H1 (cell line): ENCODE measurements at regions not wholly inside any gene's neighbourhood (a gene's known extent, or its start where the extent isn't known, plus 50 kb on each side); places are given as distances from the start of the nearest gene placed in this dataset.

Experiments
- CTCF ChIA-PET: fragments of 300-600 bp; sonication (Branson Sonifier 250); formaldehyde crosslinking; loops from one replicate; lab custom pipeline; 2021; ENCODE audit not compliant: partially characterized antibody; lab: Charles Lee
- POLR2A ChIA-PET: fragments of 300-600 bp; sonication (Branson Sonifier 250); formaldehyde crosslinking; loops from one replicate; lab custom pipeline; 2021; ENCODE audit warnings: inconsistent platforms; ENCODE audit not compliant: partially characterized antibody; lab: Charles Lee
- DNase-seq, 2 experiments: peaks; one replicate each; pipeline versions ENCODE4 v3.0.0 to v3.0.0-alpha.2; 2010 to 2022; ENCODE audit warnings: low spot score in 2 of 2, low read depth in 1 of 2, mixed read lengths in 1 of 2
- FAIRE-seq: peaks from 2 replicates; lab custom pipeline; 2011; peaks lifted over from hg19 to GRCh38; lab: Jason Lieb, UNC
- H2AFZ ChIP-seq: 2 replicates; pipeline ENCODE4 v1.8.1; 2012; ENCODE audit warnings: low read length, inconsistent platforms
- H2AK5ac ChIP-seq: 2 replicates; pipeline ENCODE4 v1.6.1; 2013; ENCODE audit warnings: low read depth, low read length
- H2BK120ac ChIP-seq: replicated peaks from 2 replicates; pipeline ENCODE3; 2013; ENCODE audit warnings: low read depth, low read length, inconsistent platforms
- H2BK12ac ChIP-seq: 2 replicates; pipeline ENCODE4 v1.6.1; 2013; ENCODE audit warnings: low read depth, low read length
- H2BK15ac ChIP-seq: 2 replicates; pipeline ENCODE4 v1.6.1; 2013; ENCODE audit warnings: low read length
- H2BK20ac ChIP-seq: 2 replicates; pipeline ENCODE4 v1.6.1; 2013; ENCODE audit warnings: low read length
- H2BK5ac ChIP-seq: 2 replicates; pipeline ENCODE4 v1.6.1; 2013; ENCODE audit warnings: low read depth, low read length
- H3K14ac ChIP-seq: 2 replicates; pipeline ENCODE4 v1.6.1; 2013; ENCODE audit warnings: inconsistent platforms; ENCODE audit not compliant: insufficient read length
- H3K18ac ChIP-seq: 2 replicates; pipeline ENCODE4 v1.6.1; 2013; ENCODE audit warnings: low read length; ENCODE audit errors: extremely low read depth
- H3K23ac ChIP-seq: 2 replicates; pipeline ENCODE4 v1.6.1; 2013; ENCODE audit warnings: inconsistent platforms; ENCODE audit not compliant: insufficient read length
- H3K23me2 ChIP-seq: 2 replicates; pipeline ENCODE4 v1.6.1; 2013; ENCODE audit warnings: low read depth, low read length
- H3K27ac ChIP-seq: 2 replicates; pipeline ENCODE4 v1.6.1; 2011; ENCODE audit warnings: low read depth, low read length, inconsistent platforms
- H3K27me3 ChIP-seq, 4 experiments: replicated peaks in 1 of 4; 1 replicate in 1 of 4; 2 replicates in 3 of 4; pipeline versions ENCODE4 v1.6.1 to v1.8.1; 2011 to 2013; ENCODE audit warnings: low read length in 3 of 4, mild to moderate bottlenecking in 3 of 4, inconsistent platforms in 2 of 4, mixed read lengths in 2 of 4, moderate library complexity in 1 of 4; ENCODE audit not compliant: control insufficient read depth in 3 of 4, insufficient read depth in 3 of 4; ENCODE audit errors: extremely low read depth in 1 of 4
- H3K36me3 ChIP-seq, 4 experiments: 2 replicates each; pipeline versions ENCODE4 v1.6.1 to v1.8.1; 2011 to 2013; ENCODE audit warnings: mild to moderate bottlenecking in 4 of 4, low read length in 3 of 4, moderate library complexity in 2 of 4, control low read depth in 1 of 4, inconsistent platforms in 1 of 4; ENCODE audit not compliant: insufficient read depth in 4 of 4, control insufficient read depth in 2 of 4
- H3K4ac ChIP-seq: replicated peaks from 2 replicates; pipeline ENCODE3; 2013; ENCODE audit warnings: low read length, low read depth, mixed read lengths, inconsistent platforms; ENCODE audit not compliant: insufficient read length
- H3K4me1 ChIP-seq, 4 experiments: replicated peaks in 1 of 4; 1 replicate in 1 of 4; 2 replicates in 3 of 4; pipeline versions ENCODE4 v1.6.1 to v1.8.1; 2011 to 2013; ENCODE audit warnings: low read length in 3 of 4, inconsistent platforms in 2 of 4, mixed read lengths in 1 of 4; ENCODE audit not compliant: insufficient read depth in 4 of 4, control insufficient read depth in 3 of 4
- H3K4me2 ChIP-seq, 2 experiments: 2 replicates each; pipeline versions ENCODE4 v1.6.1 to v1.8.1; 2011 to 2013; ENCODE audit warnings: low read depth in 2 of 2, low read length in 2 of 2, control low read depth in 1 of 2, inconsistent platforms in 1 of 2, mild to moderate bottlenecking in 1 of 2; ENCODE audit not compliant: insufficient read depth in 1 of 2
- H3K4me3 ChIP-seq, 4 experiments: fragments of 200-600, 300-600 bp in 1 of 4; sonication (generic), shearing (Covaris generic), sonication (Bioruptor Twin) in 1 of 4; 2 replicates each; pipeline versions ENCODE4 v1.5.1 to v1.8.1; 2011 to 2016; ENCODE audit warnings: low read length in 4 of 4, low read depth in 3 of 4, control low read depth in 2 of 4, inconsistent platforms in 2 of 4, mild to moderate bottlenecking in 2 of 4, mixed read lengths in 1 of 4, moderate library complexity in 1 of 4; ENCODE audit not compliant: insufficient read depth in 2 of 4; ENCODE audit errors: extremely low read depth in 1 of 4
- H3K56ac ChIP-seq: replicated peaks from 2 replicates; pipeline ENCODE3; 2013; ENCODE audit warnings: low read depth, mild to moderate bottlenecking, mixed read lengths, low read length, inconsistent platforms; ENCODE audit not compliant: insufficient read length
- H3K79me1 ChIP-seq: 2 replicates; pipeline ENCODE4 v1.6.1; 2013; ENCODE audit warnings: low read depth, low read length, control low read depth
- H3K79me2 ChIP-seq, 2 experiments: 2 replicates each; pipeline versions ENCODE4 v1.6.1 to v1.8.1; 2012 to 2013; ENCODE audit warnings: low read length in 2 of 2, mild to moderate bottlenecking in 2 of 2, inconsistent platforms in 1 of 2; ENCODE audit not compliant: insufficient read depth in 2 of 2, control insufficient read depth in 1 of 2
- H3K9ac ChIP-seq, 4 experiments: replicated peaks in 1 of 4; 1 replicate in 1 of 4; 2 replicates in 3 of 4; pipeline versions ENCODE4 v1.6.1 to v1.8.1; 2011 to 2013; ENCODE audit warnings: low read depth in 3 of 4, low read length in 3 of 4, control low read depth in 2 of 4, mild to moderate bottlenecking in 2 of 4, moderate library complexity in 2 of 4, inconsistent platforms in 1 of 4; ENCODE audit errors: extremely low read depth in 1 of 4
- H3K9me3 ChIP-seq, 2 experiments: 2 replicates each; pipeline versions ENCODE4 v1.6.1 to v1.8.1; 2012 to 2013; ENCODE audit warnings: mild to moderate bottlenecking in 2 of 2, moderate library complexity in 2 of 2, control low read depth in 1 of 2, inconsistent platforms in 1 of 2, low read depth in 1 of 2, low read length in 1 of 2, mixed read lengths in 1 of 2; ENCODE audit not compliant: insufficient read depth in 2 of 2
- H4K20me1 ChIP-seq, 2 experiments: replicated peaks in 1 of 2; 2 replicates each; pipeline versions ENCODE3 to v1.8.1; 2011 to 2013; ENCODE audit warnings: inconsistent platforms in 2 of 2, low read length in 2 of 2, mild to moderate bottlenecking in 1 of 2; ENCODE audit not compliant: insufficient read depth in 2 of 2, control insufficient read depth in 1 of 2
- H4K5ac ChIP-seq: 2 replicates; pipeline ENCODE4 v1.6.1; 2013; ENCODE audit warnings: low read length, low read depth, mixed read lengths, inconsistent platforms; ENCODE audit not compliant: insufficient read length
- H4K8ac ChIP-seq: 2 replicates; pipeline ENCODE4 v1.8.0; 2013; ENCODE audit warnings: mild to moderate bottlenecking, moderate library complexity, low read length, inconsistent platforms; ENCODE audit not compliant: insufficient read depth; ENCODE audit errors: extremely low read depth
- H4K91ac ChIP-seq: replicated peaks from 2 replicates; pipeline ENCODE3; 2013; ENCODE audit warnings: low read length, mixed read lengths, inconsistent platforms; ENCODE audit not compliant: insufficient read length
- ATF3 ChIP-seq: IDR thresholded peaks from 2 replicates; pipeline ENCODE4 v1.6.1; 2011; ENCODE audit warnings: low read depth, mild to moderate bottlenecking, low read length; ENCODE audit not compliant: insufficient read depth
- CBX5 ChIP-seq: fragments of 300-800, 300-1000 bp; sonication (generic); IDR thresholded peaks from 2 replicates; pipeline ENCODE4 v1.7.1; 2016; ENCODE audit warnings: antibody characterized with exemption, low read length, low read depth
- EP300 ChIP-seq, 2 experiments: IDR thresholded peaks; 1 replicate in 1 of 2; 2 replicates in 1 of 2; pipeline ENCODE4 v1.6.1; 2011 to 2012; ENCODE audit warnings: low read depth in 2 of 2, low read length in 2 of 2, mild to moderate bottlenecking in 2 of 2, borderline replicate concordance in 1 of 2, inconsistent platforms in 1 of 2, moderate library complexity in 1 of 2
- GTF2F1 ChIP-seq: IDR thresholded peaks from 2 replicates; pipeline ENCODE4 v1.6.1; 2012; ENCODE audit warnings: low read depth, low read length, improper control_type of control experiment, borderline replicate concordance
- KDM1A ChIP-seq: fragments of 200-600, 300-600 bp; sonication (generic); IDR thresholded peaks from 2 replicates; pipeline ENCODE4 v1.7.1; 2016; ENCODE audit warnings: mild to moderate bottlenecking, low read length, borderline replicate concordance
- KDM4A ChIP-seq: IDR thresholded peaks from one replicate; pipeline ENCODE4 v1.7.1; 2012; ENCODE audit warnings: low read depth, mild to moderate bottlenecking, moderate library complexity, low read length, inconsistent platforms; ENCODE audit not compliant: severe bottlenecking
- PHF8 ChIP-seq: fragments of 200-600 bp; sonication (generic); conservative IDR thresholded peaks from 2 replicates; pipeline ENCODE4 v1.7.1; 2012; ENCODE audit warnings: low read depth, mild to moderate bottlenecking, inconsistent platforms, low read length, moderate library complexity
- POLR2A ChIP-seq, 2 experiments: IDR thresholded peaks; 1 replicate in 1 of 2; 2 replicates in 1 of 2; pipeline ENCODE4 v1.6.1; 2011; ENCODE audit warnings: low read depth in 2 of 2, low read length in 2 of 2, mild to moderate bottlenecking in 2 of 2; ENCODE audit errors: control extremely low read depth in 1 of 2
- RXRA ChIP-seq: IDR thresholded peaks from 2 replicates; pipeline ENCODE4 v1.6.1; 2011; ENCODE audit warnings: low read depth, mild to moderate bottlenecking, low read length, moderate library complexity; ENCODE audit not compliant: insufficient read depth
- SIN3A ChIP-seq, 2 experiments: IDR thresholded peaks in 1 of 2; conservative IDR thresholded peaks in 1 of 2; 2 replicates each; pipeline ENCODE4 v1.6.1; 2011 to 2012; ENCODE audit warnings: low read length in 2 of 2, improper control_type of control experiment in 1 of 2, low read depth in 1 of 2, mild to moderate bottlenecking in 1 of 2
- TEAD4 ChIP-seq: IDR thresholded peaks from 2 replicates; pipeline ENCODE4 v1.6.1; 2012; ENCODE audit warnings: low read depth, low read length, inconsistent platforms, mixed read lengths
- USF2 ChIP-seq: IDR thresholded peaks from 2 replicates; pipeline ENCODE4 v1.6.1; 2011; ENCODE audit warnings: low read length, improper control_type of control experiment
- WGBS, 2 experiments: shearing (Covaris generic) in 1 of 2; methylation state at CpG; one replicate each; pipeline versions ENCODE4 v1.1.6 to v1.1.7; 2013 to 2015; ENCODE audit warnings: low lambda C conversion rate in 2 of 2, mixed read lengths in 2 of 2, inconsistent platforms in 1 of 2, low coverage in 1 of 2, missing lambda C conversion rate in 1 of 2; ENCODE audit not compliant: insufficient replicate concordance in 2 of 2, insufficient coverage in 1 of 2, insufficient read length in 1 of 2; ENCODE audit errors: extremely low coverage in 1 of 2, missing lambda C conversion rate in 1 of 2; 5-methylcytosine and 5-hydroxymethylcytosine counted together

GRCh38 chr18:11372163-11372562 is 222.8 kb upstream of the PIEZO2 start:
- no peak overlapping the region for H3K23ac ChIP-seq
- CTCF ChIA-PET, result interaction anchor here (0.9 to 1.2 kb wide), 2 partner anchors 9 to 179 kb away, joined by 3 read pairs; no protein-coding TSS in a partner anchor
- TF ChIP-seq GTF2F1 (no peak), KDM4A (no peak), RXRA (no peak), CBX5 (no peak), KDM1A (no peak), TEAD4 (no peak), USF2 (no peak), SIN3A (conservative IDR thresholded peaks at IDR 0.05 in 1 of 2, IDR thresholded peaks at IDR 0.05 in 1 of 2; ENCODE audit: low read depth in 1 of 2, low read length in 2 of 2) (no peak), POLR2A (IDR thresholded peaks at IDR 0.05; ENCODE audit: control extremely low read depth in 1 of 2, low read depth in 2 of 2, low read length in 2 of 2) (no peak), PHF8 (no peak), ATF3 (no peak), EP300 (IDR thresholded peaks at IDR 0.05; ENCODE audit: borderline replicate concordance in 1 of 2, low read depth in 2 of 2, low read length in 2 of 2) (no peak)

More at GRCh38 chr18:11372163-11372562, 222.8 kb upstream of the PIEZO2 start:
- Histone ChIP-seq H2BK15ac (no peak overlapping the region), H3K9ac (no peak overlapping the region), H3K79me1 (no peaks in the 10 kb centered on the region), H3K4me1 (no peaks in the 10 kb centered on the region), H4K91ac (no peak overlapping the region), H4K20me1 (peaks cover 0 to 2% of the 10 kb centered on the region in 2 experiments), H2BK120ac (no peak overlapping the region), H2BK5ac (no peak overlapping the region), H3K23me2 (no peaks in the 10 kb centered on the region), H3K27me3 (no peaks in the 10 kb centered on the region), H3K9me3 (no peaks in the 10 kb centered on the region), H2AFZ (no peak overlapping the region), H3K36me3 (no peaks in the 10 kb centered on the region), H3K79me2 (no peaks in the 10 kb centered on the region), H3K4ac (no peak overlapping the region), H3K4me3 (no peak overlapping the region), H4K5ac (no peak overlapping the region), H3K18ac (no peak overlapping the region), H3K14ac (no peak overlapping the region), H2BK20ac (no peak overlapping the region), H2AK5ac (no peak overlapping the region), H3K56ac (no peak overlapping the region), H3K4me2 (no peak overlapping the region), H3K27ac (no peak overlapping the region), H2BK12ac (no peak overlapping the region), H4K8ac (no peak overlapping the region)
- FAIRE-seq (no peak), DNase-seq (no peak)
- WGBS, 2 experiments, result 78% methylated on average over 2 of the region's 2 CpGs; no CpG with 5 or more reads in 1 of the 2 experiments
- POLR2A ChIA-PET, result no interaction called here
